ENCODE measurements at regions not wholly inside any gene's neighbourhood (a gene's known extent, or its start where the extent isn't known, plus 50 kb on each side); places are given as distances from the start of the nearest gene placed in this dataset.

- TF ChIP-seq MAFG (tag; conservative IDR thresholded peaks at IDR 0.05) = peak; percentile 86
- TF ChIP-seq HMBOX1 (IDR thresholded peaks at IDR 0.05) = peak; percentile 57; the same call in 1 of the 2 replicates
- TF ChIP-seq SAFB (IDR thresholded peaks at IDR 0.05; ENCODE audit: borderline replicate concordance, low read depth, low read length) = no peak
- TF ChIP-seq, protein P1, sequence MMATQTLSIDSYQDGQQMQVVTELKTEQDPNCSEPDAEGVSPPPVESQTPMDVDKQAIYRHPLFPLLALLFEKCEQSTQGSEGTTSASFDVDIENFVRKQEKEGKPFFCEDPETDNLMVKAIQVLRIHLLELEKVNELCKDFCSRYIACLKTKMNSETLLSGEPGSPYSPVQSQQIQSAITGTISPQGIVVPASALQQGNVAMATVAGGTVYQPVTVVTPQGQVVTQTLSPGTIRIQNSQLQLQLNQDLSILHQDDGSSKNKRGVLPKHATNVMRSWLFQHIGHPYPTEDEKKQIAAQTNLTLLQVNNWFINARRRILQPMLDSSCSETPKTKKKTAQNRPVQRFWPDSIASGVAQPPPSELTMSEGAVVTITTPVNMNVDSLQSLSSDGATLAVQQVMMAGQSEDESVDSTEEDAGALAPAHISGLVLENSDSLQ (IDR thresholded peaks at IDR 0.05) = peak; percentile 69
- peak; percentile 29; the same call in 1 of the 2 replicates for TF ChIP-seq NCOR1 (IDR thresholded peaks at IDR 0.05)
- TF ChIP-seq JUND (IDR thresholded peaks at IDR 0.05; ENCODE audit: borderline replicate concordance, low read depth, low read length) = 0 out of 2 replicates have a peak, but pooled peaks have one; percentile 37
- TF ChIP-seq JUND (tag; IDR thresholded peaks at IDR 0.05; ENCODE audit: borderline replicate concordance, low read depth, low read length) = peak; percentile 63; the same call in 1 of the 3 replicates
- TF ChIP-seq, protein P2, sequence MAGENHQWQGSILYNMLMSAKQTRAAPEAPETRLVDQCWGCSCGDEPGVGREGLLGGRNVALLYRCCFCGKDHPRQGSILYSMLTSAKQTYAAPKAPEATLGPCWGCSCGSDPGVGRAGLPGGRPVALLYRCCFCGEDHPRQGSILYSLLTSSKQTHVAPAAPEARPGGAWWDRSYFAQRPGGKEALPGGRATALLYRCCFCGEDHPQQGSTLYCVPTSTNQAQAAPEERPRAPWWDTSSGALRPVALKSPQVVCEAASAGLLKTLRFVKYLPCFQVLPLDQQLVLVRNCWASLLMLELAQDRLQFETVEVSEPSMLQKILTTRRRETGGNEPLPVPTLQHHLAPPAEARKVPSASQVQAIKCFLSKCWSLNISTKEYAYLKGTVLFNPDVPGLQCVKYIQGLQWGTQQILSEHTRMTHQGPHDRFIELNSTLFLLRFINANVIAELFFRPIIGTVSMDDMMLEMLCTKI (IDR thresholded peaks at IDR 0.05; ENCODE audit: partially characterized antibody) = no peak
- peak; percentile 45 for TF ChIP-seq ARID1B (IDR thresholded peaks at IDR 0.05)
- peak; percentile 53 for TF ChIP-seq ATF3 (IDR thresholded peaks at IDR 0.05)
- no peak for TF ChIP-seq ATF3 (CRISPR knock-in tag; conservative IDR thresholded peaks at IDR 0.05)
- TF ChIP-seq EP300 (IDR thresholded peaks at IDR 0.05; ENCODE audit: low read length) = peak; percentile 19; the same call in 1 of the 2 replicates
- peak; percentile 58 for TF ChIP-seq MEIS2 (IDR thresholded peaks at IDR 0.05; ENCODE audit: partially characterized antibody)
- TF ChIP-seq MAFF (IDR thresholded peaks at IDR 0.05; ENCODE audit: low read length) = peak; percentile 82
- TF ChIP-seq L3MBTL2 (IDR thresholded peaks at IDR 0.05) = no peak
- no peak for TF ChIP-seq PRDM10 (IDR thresholded peaks at IDR 0.05; ENCODE audit: partially characterized antibody)
Measured at GRCh38 chr3:150168698-150169097, 198.0 kb upstream of the PFN2 start (continued).
